Thyroid gland (tissue), 4 donors: ENCODE measurements at regions not wholly inside any gene's neighbourhood (a gene's known extent, or its start where the extent isn't known, plus 50 kb on each side); places are given as distances from the start of the nearest gene placed in this dataset.

Experiments
- CTCF ChIP-seq, 6 experiments: fragments of 200-600 bp in 3 of 6; fragments of 450-650 bp in 3 of 6; sonication (generic) in 3 of 6; IDR thresholded peaks; one replicate each; pipeline ENCODE4 v1.5.1; 2016 to 2019; ENCODE audit warnings: antibody characterized with exemption in 6 of 6, mild to moderate bottlenecking in 2 of 6, inconsistent platforms in 1 of 6, moderate library complexity in 1 of 6
- POLR2A ChIP-seq, 2 donors: fragments of 450-650 bp; IDR thresholded peaks; one replicate each; pipeline ENCODE4 v1.6.1; 2017; ENCODE audit warnings: antibody characterized with exemption in 2 of 2, mild to moderate bottlenecking in 2 of 2, moderate library complexity in 1 of 2

- TF ChIP-seq POLR2A (IDR thresholded peaks at IDR 0.05) (no peak), CTCF (IDR thresholded peaks at IDR 0.05) (no peak)
Measured at GRCh38 chr1:245094092-245094491, 60.7 kb upstream of the KIF26B start.
